ENCODE measurements at regions not wholly inside any gene's neighbourhood (a gene's known extent, or its start where the extent isn't known, plus 50 kb on each side); places are given as distances from the start of the nearest gene placed in this dataset.

GRCh38 chr2:64938607-64939285, 50.5 kb upstream of the SLC1A4 start:
- no peaks in the 10 kb centered on the region for H3K79me2 ChIP-seq (ENCODE audit: control insufficient read depth, insufficient read depth, low read length)
- no peak overlapping the region for H2AFZ ChIP-seq (ENCODE audit: low read depth, low read length)
- H3K27me3 ChIP-seq (ENCODE audit: control insufficient read depth in 2 of 2, insufficient read depth in 2 of 2, low read length in 2 of 2): peaks cover 5 to 7% of the 10 kb centered on the region in 2 experiments
- POLR2A ChIA-PET: no interaction called here
- no TSS peak for BruUV-seq (replicated peaks)
- H3K9me1 ChIP-seq (replicated peaks; ENCODE audit: control insufficient read depth, extremely low read depth, insufficient read depth, low read length): no peaks in the 10 kb centered on the region
- no peak for DNase-seq (ENCODE audit: low read depth, low spot score)
- TF ChIP-seq GATA2 (IDR thresholded peaks at IDR 0.05; ENCODE audit: insufficient read depth, insufficient read length, low read depth, low read length) (no peak), POLR2AphosphoS5 (IDR thresholded peaks at IDR 0.05; ENCODE audit: insufficient read depth, low read depth, low read length) (no peak), MAX (IDR thresholded peaks at IDR 0.05; ENCODE audit: insufficient read depth, insufficient read length) (no peak), EZH2 (IDR thresholded peaks at IDR 0.05; ENCODE audit: borderline replicate concordance, low read depth, low read length, severe bottlenecking) (no peak), MYC (IDR thresholded peaks at IDR 0.05; ENCODE audit: low read depth, low read length) (no peak), JUN (IDR thresholded peaks at IDR 0.05; ENCODE audit: borderline replicate concordance, insufficient read depth, insufficient read length, low read depth) (no peak), POLR2A (IDR thresholded peaks at IDR 0.05; ENCODE audit: low read depth, low read length) (no peak), FOS (IDR thresholded peaks at IDR 0.05; ENCODE audit: borderline replicate concordance, insufficient read depth, low read length) (no peak)
- no peaks in the 10 kb centered on the region for H3K4me1 ChIP-seq (ENCODE audit: control insufficient read depth, extremely low read depth, insufficient read depth, low read length)
- FAIRE-seq: no peak
- intact Hi-C loops (cut with micrococcal nuclease) (no loop called here), dilution Hi-C loops (cut with MboI; ENCODE audit: extremely low pct_ligation_motif_present, low sequenced_read_pairs) (no loop called here)
- no peak overlapping the region for H3K4me2 ChIP-seq (ENCODE audit: insufficient read depth, low read length)
- no peaks in the 10 kb centered on the region for H3K9me3 ChIP-seq (replicated peaks; ENCODE audit: control insufficient read depth, insufficient read depth, low read length)
- CTCF ChIA-PET: interaction anchor here (1.0 to 1.4 kb wide), 3 partner anchors 16 to 40 kb away, joined by 3 to 7 read pairs (median 3); no protein-coding TSS in a partner anchor
- no peak overlapping the region for H3K9ac ChIP-seq (replicated peaks; ENCODE audit: extremely low read depth, insufficient read depth, low read length)
- no peak overlapping the region for H3K27ac ChIP-seq (ENCODE audit: insufficient read depth, low read depth, low read length)
- H3K4me3 ChIP-seq (replicated peaks in 1 of 3; ENCODE audit: insufficient read depth in 1 of 3, low read depth in 1 of 3, low read length in 3 of 3): no peak overlapping the region
- no peaks in the 10 kb centered on the region for H3K36me3 ChIP-seq (ENCODE audit: control insufficient read depth in 2 of 2, extremely low read depth in 1 of 2, insufficient read depth in 2 of 2, low read length in 2 of 2)
- no peaks in the 10 kb centered on the region for H4K20me1 ChIP-seq (replicated peaks; ENCODE audit: control insufficient read depth, extremely low read depth, insufficient read depth, low read length)

Data from endothelial cell of umbilical vein (primary cell).